H1 (cell line): ENCODE measurements at regions not wholly inside any gene's neighbourhood (a gene's known extent, or its start where the extent isn't known, plus 50 kb on each side); places are given as distances from the start of the nearest gene placed in this dataset.

ENCODE experiments used
- SIN3A ChIP-seq, 2 experiments: IDR thresholded peaks in 1 of 2; conservative IDR thresholded peaks in 1 of 2; 2 replicates each; pipeline ENCODE4 v1.6.1; 2011 to 2012; ENCODE audit warnings: low read length in 2 of 2, improper control_type of control experiment in 1 of 2, low read depth in 1 of 2, mild to moderate bottlenecking in 1 of 2

DNA sequence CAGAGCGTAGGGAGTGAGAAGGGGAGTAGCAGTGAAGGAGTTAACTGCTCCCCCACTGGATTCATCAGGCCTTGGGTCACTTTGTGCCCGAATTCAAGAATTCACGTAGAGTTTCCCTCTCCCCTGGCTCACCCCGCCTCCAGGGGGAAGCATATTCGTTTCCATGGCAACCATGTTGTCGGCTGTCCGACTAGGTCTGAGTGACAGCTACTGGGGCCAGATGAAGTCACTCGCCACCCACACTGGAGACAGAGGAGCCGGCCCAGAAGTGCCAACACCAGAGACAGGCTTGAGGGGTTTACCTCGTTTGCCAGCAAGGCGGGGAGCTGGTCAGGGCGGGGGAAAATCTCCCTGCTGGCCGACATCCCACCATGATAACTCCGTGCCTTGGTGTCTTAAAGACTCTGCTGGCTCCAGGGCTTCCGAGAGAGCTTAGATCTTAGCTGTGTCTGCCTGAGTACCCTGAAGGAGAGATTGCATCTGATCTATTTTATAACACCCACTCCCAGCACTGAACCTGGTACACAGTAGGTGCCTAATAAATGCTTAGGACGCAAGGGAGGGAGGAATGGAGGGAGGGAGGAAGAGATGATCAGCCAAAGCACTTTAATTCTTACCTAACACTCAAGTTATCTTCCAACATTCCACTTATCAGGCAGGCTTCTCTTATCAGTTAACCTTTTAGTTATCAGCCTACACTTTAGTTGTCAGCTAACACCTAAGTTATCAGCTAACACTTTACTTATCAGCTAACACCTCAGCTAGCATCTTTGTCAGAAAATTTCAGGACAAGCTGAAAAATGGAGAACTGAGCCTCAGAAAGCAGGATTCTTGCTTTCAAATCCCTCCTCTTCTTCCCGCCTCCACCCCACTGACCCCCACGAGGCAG lies 57.2 kb upstream of the ZNRF4 start (continued):
- peak in 1 of 2 experiments; percentile 80; a peak in 1 of 4 replicates for TF ChIP-seq SIN3A (conservative IDR thresholded peaks at IDR 0.05 in 1 of 2, IDR thresholded peaks at IDR 0.05 in 1 of 2; ENCODE audit: low read depth in 1 of 2, low read length in 2 of 2)
- TF ChIP-seq, all 59 proteins: peak for 3
